ENCODE measurements at regions not wholly inside any gene's neighbourhood (a gene's known extent, or its start where the extent isn't known, plus 50 kb on each side); places are given as distances from the start of the nearest gene placed in this dataset.
"Not testable (repeated sequence)": the region's sequence is repeated elsewhere in the genome, so short reads cannot be mapped to it uniquely, and the experiment has no call there.

DNA sequence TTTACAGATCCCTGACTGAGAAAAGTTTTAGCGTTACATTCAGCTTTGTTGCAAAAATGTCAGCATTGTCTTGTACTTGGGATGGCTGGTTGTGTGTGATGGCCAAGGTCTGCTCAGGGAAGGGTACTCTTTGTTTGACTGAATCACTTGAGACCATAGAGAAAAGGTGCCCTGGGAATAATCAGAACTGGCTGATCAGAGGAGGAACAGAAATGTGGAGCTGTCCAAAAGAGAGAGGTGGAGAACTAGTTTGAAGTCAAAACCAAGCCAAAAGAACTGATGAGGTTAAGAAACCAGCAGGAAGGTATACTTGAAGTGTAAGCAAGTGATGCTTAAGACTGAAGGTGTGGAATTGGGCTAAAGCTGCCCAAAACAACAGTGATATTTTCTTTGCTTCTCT is 107.6 kb upstream of the LYPLAL1 start:
- no peak for DNase-seq

DNA sequence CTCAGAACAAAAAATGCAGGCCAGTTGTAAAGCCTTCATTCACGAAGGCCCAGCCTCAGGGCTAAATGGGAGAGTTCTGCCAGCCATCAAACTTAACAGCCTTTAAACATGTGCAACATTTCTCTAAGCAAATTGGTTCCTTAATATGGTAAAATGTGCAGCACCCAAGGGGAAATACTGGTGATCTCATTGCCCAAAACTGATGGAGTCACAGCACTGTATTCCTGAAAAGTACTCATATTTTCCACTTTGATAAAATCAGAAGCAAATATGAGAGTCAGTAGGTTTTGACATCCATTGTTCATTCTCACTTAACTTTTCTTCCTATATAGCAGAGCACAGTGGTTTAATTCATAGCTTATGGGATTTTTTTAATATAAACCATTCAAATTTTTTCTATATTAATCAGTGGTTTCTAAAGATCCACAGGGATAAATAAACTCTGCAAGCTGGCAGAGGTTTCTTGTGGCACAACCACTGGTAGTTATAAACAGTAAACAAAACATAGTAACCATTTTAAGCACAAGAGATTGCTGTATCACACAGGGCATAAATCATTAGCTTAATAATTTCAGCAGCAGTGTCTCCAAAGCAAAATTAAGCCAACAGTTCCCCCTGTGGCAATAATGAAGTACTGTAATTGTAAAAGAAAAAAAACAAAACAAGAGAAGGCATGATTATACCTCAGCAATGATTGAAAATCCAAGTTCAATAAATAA is 106.9 kb upstream of the LYPLAL1 start:
- DNase-seq: peak; percentile 78

DNA sequence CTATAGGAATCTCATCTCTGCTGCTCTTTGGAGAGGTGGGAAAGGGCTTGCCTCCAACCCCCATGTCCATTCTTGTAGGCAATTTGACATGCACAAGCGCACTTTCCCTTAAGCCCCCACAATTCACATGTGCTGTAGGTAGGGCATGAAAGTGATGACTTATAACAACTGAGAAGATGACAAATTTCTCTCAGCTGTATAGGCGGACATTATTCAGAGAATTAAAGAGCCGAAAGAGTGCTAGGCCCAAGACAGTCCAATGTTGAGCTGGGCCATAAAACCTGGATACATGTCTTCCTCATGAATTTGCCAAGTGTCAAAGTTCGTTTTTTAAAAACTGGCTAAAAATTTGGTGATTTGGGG is 106.3 kb upstream of the LYPLAL1 start:
- no peak for DNase-seq

DNA sequence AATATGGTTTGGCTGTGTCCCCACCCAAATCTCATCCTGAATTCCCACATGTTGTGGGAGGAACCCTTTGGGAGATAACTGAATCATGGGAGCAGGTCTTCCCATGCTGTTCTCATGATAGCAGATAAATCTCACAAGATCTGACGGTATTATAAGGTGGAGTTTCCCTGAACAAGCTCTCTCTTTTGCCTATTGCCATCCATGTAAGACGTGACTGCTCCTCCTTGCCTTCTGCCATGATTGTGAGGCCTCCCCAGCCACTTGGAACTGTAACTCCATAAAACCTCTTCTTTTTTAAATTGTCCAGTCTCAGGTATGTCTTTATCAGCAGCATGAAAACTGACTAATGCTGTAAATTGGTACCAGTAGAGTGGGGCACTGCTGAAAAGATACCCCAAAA is 103.3 kb upstream of the LYPLAL1 start:
- not testable (repeated sequence) for DNase-seq

DNA sequence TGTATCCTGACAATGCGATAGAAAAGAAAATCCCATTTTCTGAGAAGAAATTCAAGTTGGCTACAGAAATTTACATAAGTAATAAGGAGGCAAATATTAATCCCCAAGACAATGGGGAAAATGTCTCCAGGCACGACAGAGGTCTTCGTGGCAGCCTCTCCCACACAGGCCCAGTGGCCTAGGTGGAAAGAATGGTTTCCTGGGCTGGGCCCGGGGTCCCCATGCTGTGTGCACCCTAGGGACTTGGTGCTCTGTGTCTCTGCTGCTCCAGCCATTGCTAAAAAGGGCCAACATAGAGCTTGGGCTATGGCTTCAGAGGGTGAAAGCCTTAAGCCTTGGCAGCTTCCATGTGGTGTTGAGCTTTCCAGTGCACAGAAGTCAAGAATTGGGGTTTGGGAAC is 102.5 kb upstream of the LYPLAL1 start:
- no peak for DNase-seq

DNA sequence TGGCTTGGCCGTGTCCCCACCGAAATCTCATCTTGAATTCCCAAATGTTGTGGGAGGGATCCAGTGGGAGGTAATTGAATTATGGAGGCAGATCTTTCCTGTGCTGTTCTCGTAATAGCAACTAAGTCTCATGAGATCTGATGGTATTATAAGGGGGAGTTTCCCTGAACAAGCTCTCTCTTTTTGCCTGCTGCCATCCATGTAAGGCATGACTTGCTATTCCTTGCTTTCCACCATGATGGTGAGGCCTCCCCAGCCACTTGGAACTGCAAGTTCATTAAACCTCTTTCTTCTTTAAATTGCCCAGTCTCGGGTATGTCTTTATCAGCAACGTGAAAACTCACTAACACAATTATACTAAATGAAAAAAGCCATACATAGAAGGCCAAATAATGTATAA is 101.3 kb upstream of the LYPLAL1 start:
- DNase-seq: no peak

DNA sequence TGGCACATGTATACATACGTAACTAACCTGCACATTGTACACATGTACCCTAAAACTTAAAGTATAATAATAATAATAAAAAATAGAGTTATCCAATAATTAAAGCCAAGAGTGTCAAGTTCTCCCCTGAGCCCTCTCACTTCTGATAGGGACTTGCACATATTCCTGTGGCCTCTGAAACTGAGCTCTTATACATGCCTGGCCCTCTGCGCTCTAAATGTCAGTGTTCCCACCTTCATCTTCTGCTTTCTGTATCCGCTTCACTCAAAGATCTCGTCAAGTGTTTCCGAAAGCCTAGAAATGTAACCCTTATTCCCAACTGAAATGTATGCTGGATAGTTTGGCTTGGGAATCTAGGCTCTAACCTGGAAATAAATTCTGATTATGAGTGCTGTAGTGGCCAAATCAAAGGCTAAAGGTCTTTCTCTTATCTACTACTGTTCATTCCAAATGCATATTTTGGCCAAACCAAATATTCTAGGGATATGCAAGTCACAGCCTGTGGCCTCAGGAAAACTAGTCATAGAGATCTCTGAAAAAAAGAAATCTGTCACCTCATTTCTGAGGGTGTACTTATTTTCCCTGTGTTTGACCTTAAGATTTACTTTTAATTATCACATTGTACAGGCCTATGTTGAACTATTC is 99.5 kb upstream of the LYPLAL1 start:
- DNase-seq: no peak

DNA sequence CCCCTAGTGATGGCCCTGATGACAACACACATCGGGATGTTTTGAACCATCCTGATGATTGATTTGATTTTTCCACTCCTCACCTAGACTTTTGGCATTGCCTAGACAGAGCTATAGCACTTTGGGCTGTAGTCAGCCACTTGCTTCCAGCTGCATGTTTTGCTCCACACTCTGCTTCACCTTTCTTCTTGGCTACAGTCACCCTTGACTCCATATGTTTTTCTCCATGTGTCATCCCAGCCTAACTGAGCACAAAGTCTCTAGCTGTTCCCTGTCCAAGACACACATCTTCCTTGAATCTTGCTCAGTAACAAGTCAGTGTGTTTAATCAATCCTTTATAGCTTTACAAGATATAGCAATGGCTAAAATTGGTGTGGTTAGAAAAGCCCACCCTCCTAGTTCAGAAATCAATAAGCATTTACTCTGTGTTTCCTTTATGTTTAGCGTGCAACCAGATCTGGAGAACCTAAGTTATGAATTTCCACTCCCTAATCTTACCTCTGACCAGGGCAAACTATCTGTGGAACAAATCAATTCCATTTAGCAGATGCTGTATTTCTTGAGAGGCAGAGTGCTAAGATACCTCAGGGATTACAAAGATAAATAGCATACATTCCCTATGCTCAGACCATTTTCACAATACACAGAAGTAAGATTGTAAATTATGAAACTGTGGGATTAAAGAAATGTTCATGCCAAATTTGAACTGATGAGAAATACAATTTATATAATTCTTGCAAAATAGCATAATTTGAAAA is 98.4 kb upstream of the LYPLAL1 start:
- no peak for DNase-seq

DNA sequence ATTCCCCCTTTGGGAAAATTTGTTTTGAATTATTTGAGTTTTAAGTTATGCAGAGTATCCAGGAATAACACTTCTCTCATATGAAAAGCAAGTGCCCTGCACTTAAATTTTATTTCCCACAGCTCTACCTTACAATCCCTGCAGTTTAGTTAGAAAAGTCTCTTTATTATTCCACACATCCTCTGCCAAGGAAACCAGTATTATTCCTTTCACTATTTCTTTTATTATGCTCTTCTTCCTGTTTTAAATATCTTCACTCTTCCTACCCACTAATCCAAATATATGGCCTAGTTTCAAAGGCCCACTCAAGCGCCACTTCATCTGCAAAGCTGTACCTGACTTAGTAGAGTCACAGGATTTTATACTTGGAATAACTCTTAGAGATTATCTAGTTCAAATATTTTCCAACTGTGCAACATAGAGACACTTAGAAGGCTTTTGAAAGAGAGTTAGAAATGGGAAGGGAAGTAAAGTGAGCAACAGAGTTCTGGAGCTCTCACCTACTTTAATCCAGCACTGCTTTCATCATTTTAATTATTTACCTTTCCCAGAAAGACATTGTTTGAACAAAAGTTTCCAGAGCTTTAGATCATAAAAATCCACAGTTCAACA is 97.2 kb upstream of the LYPLAL1 start:
- DNase-seq: no peak

DNA sequence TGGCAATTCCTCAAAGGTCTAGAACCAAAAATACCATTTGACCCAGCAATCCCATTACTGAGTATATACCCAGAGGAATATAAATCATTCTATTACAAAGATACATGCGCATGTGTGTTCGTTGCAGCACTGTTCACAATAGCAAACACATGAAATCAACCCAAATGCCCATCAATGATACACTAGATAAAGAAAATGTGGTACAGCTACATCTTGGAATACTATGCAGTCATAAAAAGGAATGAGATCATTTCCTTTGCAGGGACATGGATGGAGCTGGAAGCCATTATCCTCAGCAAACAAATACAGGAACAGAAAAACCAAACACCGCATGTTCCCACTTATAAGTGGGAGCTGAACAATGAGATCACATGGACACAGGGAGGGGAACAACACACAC is 95.9 kb upstream of the LYPLAL1 start:
- DNase-seq: not testable (repeated sequence)

DNA sequence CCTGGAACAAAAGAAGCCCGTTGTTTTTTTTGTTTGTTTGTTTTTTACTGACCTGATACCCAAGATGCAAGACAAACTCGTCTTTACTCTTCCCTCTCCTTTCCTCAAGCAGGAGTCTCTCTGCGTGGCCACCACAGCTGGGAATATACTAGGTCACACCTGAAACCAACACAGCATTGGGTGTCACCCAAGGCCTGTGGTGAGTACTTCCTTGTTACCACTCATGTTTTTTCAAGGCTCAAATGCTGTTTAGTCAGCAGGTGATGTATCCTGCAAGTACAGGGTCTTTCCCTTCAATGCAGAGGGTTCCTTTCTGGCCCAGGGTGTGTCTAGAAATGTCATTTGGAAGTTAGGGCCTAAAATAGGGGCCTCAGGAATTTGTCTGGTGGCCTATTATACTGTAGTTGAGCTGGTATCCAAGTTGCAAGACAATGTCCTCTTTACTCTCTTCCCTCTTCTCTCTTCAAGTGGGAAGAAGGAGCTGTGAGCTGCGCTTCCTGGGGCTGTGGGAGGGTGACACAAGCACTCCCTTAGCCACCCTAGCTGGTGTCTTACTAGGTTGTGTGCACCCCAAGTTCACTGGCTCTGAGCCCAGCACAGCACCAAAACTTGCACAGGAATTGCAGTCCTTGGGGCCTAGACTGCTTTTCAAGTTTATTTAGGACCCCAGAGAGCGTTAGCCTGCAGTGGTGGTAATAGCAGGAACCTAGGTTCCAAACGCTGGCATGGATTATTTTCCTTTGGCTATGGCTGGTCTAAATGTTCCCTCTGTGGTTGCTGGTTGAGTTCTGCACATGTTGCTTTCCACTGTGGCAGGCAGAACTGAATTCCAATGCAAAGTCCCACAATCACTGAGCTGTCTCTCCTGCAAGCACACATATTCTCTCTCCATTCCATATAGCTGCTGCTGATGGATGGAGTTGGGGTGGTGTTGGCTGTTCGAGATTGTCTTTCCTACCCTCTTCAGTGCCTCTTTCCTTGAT is 91.4 kb upstream of the LYPLAL1 start:
- no peak for DNase-seq

DNA sequence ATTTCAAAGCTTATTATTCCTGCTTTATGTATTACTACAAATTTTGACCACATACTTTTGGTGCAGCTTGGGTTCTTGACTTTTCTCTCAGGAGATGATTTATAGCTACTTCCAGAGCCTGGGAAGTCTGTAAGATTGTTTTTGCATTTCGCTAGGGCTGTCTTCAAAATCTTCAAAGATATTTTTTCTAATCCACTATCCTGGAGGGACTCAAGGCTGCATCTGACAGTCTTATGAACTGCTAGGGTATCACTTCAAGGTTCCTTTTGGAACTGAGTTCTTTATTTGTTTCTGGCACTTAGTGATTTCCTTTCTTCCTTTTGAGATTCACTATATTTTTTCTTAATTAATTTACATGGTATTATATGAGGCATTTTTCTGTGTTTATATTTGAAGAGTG is 90.0 kb upstream of the LYPLAL1 start:
- no peak for DNase-seq

DNA sequence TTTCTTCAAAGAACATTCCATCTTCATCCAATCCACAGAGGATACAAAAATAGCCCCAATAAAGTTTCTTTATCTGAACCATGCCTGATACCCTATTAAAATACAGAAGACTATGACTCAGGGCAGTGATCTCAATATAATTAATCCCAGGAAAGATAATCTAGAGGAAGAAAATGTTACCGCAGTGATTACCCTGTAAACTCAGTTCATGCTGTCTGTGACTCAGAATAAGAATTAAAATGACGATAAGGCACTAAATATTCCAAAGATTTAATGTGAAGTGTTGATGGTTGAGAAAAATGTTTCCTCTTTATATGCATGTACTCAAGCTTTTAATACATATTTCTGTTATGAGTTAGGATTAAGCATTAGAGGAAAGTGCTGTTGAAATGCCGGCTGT is 88.6 kb upstream of the LYPLAL1 start:
- no peak for DNase-seq

DNA sequence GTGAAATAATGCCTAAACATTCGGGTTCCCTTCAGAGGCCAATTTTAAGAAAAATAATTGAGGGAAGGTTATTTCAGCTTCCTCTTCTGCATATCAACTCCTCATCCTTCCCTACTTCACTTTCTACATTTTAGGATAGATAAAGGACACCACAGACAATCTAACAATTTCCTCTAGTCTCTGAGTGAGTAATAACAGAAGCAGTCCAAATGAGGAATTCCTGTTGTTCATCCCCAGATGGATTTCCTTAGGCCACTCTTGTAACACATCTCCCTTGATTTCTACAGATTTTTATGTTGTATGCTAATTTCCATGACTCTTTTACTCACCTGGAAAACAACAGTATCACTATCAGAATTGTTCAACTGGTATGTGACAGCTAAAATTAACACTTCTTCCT is 87.7 kb upstream of the LYPLAL1 start:
- DNase-seq: no peak

DNA sequence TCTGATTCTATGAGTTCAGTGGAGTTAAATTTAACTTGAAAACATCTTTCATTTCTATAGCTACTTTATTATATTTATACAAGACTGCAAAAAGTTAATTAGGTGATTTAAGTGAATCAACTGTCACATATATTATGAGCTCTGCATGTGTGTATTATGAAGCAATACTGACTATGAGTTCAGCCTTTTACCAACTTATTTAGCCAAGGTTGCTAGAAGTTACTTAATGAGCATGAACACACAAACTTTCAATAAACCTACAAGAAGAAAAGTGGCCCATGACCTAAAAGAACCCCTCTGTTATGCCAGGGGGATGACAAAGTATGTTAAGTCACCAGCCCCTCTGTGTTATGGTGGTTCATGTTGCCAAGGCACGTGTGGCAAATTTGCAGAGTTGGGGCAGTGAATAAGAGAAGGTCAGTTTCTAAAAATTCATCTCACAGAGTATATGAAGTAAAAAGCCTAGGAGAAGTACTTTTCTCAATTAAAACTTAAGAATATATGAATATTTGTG is 86.7 kb upstream of the LYPLAL1 start:
- DNase-seq: no peak

DNA sequence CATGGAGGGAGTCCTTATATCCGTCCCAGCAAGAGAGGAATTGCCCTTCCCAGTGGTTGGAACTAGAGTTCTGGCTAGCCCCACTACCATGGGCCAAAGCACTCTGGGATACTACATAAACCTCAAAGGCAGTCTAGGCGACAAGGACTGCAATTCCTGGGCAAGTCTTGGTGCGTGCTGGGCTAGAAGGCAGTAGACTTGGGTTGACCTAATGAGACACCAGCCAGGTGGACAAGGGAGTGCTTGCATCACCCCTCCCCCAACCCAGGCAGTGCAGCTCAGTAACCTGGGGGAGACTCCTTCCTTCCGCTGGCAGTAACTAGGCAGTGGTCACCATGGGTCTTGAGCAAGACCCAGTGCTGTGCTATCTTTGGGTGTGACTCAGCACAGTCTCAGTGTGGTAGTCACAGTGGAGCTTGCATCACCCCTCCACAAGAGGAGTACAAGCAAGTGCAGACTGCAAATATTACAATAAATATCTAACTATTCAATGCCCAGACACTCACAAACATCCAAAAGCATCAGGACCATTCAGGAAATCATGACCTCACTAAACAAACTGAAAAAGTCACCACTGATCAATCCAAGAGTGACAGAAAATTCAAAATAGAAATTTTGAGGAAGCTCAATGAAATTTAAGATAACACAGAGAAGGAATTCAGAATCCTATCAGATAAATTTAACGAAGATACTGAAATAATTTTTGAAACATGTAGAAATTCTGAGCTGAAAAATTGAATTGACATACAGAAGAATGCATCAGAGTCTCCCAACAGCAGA is 84.7 kb upstream of the LYPLAL1 start:
- no peak for DNase-seq

DNA sequence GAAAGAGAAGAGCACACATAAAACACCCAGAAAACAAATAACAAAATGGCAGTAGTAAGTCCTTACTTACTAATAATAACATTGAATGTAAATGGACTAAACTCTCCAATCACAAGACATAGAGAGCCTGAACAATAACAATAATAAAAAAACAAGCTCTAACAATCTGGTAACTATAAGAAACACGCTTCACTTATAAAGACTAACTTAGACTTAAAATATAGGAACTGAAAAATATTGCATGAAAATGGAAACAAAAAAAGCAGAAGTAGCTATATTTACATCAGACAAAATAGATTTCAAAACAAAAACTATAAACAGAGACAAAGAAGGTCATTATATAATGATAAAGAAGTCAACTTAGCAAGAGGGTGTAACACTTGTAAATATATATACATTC is 83.1 kb upstream of the LYPLAL1 start:
- no peak for DNase-seq

DNA sequence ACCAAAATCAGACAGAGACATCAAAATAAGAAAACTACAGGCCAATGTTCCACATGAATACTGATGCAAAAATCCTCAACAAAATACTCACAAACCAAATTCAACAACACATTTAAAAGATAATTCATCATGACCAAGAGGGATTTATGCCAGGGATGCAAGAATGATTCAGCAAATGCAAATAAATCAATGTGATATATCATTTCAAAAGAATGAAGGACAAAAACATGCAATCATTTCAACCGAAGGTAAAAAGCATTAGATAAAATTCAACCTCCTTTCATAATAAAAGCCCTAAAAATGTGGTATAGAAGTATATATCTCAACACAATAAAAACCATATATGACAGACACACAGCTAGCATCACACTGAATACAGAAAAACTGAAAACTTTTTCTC is 81.5 kb upstream of the LYPLAL1 start:
- DNase-seq: no peak

DNA sequence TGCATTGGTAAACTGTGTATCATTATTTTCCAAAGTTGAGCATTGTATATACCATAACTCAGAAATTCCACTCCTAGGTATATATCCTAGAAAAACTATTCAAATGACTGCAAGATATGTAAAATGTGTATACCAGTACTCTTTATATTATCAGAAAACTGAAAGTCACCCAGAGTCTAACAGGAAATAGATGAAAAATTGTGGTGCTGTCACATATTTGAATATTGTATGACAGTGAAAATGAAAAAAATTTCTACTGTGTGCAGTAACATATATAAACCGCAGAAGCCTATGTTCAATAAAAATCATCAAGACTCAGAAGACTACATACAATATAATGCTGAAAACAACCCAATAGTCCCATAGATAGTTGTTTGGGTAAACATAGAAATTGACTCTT is 74.4 kb upstream of the LYPLAL1 start:
- DNase-seq: no peak

DNA sequence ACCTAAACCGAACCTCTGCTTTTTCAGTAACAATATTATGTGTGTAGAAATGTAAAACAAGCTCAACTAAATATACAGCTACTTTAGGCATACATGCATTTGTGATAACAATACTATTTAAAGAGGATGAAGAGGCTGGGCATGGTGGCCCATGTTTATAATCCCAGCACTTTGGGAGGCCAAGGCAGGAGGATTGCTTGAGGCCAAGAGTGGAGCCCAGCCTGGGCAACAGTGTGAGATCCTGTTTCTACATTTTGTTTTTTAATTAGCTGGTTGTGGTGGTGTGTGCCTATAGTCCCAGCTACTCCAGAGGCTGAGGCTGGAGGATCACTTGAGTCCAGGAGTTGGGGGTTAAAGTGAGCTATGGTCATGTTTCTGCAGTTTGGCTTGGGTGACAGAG is 73.6 kb upstream of the LYPLAL1 start:
- DNase-seq: no peak

DNA sequence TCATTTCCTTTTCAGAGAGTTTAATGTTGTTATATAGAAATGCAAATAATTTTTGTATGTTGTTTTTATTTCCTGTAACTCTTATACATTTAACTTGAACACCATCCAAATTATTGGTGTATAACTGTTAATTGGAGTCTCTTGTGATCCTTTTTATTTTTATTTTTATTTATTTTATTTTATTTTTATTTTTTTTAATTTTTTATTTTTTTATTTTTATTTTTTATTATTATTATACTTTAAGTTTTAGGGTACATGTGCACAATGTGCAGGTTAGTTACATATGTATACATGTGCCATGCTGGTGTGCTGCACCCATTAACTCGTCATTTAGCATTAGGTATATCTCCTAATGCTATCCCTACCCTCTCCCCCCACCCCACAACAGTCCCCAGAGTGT is 71.2 kb upstream of the LYPLAL1 start:
- not testable (repeated sequence) for DNase-seq
